HG02970 (cell line): ENCODE measurements at regions not wholly inside any gene's neighbourhood (a gene's known extent, or its start where the extent isn't known, plus 50 kb on each side); places are given as distances from the start of the nearest gene placed in this dataset.
"Not testable (repeated sequence)": the region's sequence is repeated elsewhere in the genome, so short reads cannot be mapped to it uniquely, and the experiment has no call there.

Experiments used
- ATAC-seq: cut with Tn5 transposase; IDR thresholded peaks from one replicate; pipeline ENCODE4 v1.9.1; 2021; ENCODE audit warnings: mild to moderate bottlenecking, moderate library complexity, moderate number of reproducible peaks; ENCODE audit not compliant: unreplicated experiment, low FRiP score

- no peak for ATAC-seq
Observed at GRCh38 chr7:66500087-66500486, 128.6 kb upstream of the KCTD7 start.

- ATAC-seq: no peak
Observed at GRCh38 chr7:66502230-66503035, 126.2 kb upstream of the KCTD7 start.

GRCh38 chr7:66503036-66503370, 125.7 kb upstream of the KCTD7 start:
- no peak for ATAC-seq

GRCh38 chr7:66503551-66504031, 125.1 kb upstream of the KCTD7 start:
- no peak for ATAC-seq

GRCh38 chr7:66504131-66504530, 124.5 kb upstream of the KCTD7 start:
- ATAC-seq: no peak

- no peak for ATAC-seq
Observed at GRCh38 chr7:66505009-66505408, 123.7 kb upstream of the KCTD7 start.

- no peak for ATAC-seq
Observed at GRCh38 chr7:66505531-66506451, 122.9 kb upstream of the KCTD7 start.

- ATAC-seq: not testable (repeated sequence)
Observed at GRCh38 chr7:66506703-66507102, 122.0 kb upstream of the KCTD7 start.

- ATAC-seq: no peak
Observed at GRCh38 chr7:66507764-66508296, 120.9 kb upstream of the KCTD7 start.

- ATAC-seq: no peak
Observed at GRCh38 chr7:66508431-66508830, 120.2 kb upstream of the KCTD7 start.

GRCh38 chr7:66514050-66514449, 114.6 kb upstream of the KCTD7 start:
- no peak for ATAC-seq

- no peak for ATAC-seq
Observed at GRCh38 chr7:66517212-66517909, 111.3 kb upstream of the KCTD7 start.

- ATAC-seq: no peak
Observed at GRCh38 chr7:66518151-66518691, 110.5 kb upstream of the KCTD7 start.

- no peak for ATAC-seq
Observed at GRCh38 chr7:66521675-66522074, 107.0 kb upstream of the KCTD7 start.

- no peak for ATAC-seq
Observed at GRCh38 chr7:66522518-66522917, 106.2 kb upstream of the KCTD7 start.

GRCh38 chr7:66523409-66523808, 105.3 kb upstream of the KCTD7 start:
- ATAC-seq: no peak

GRCh38 chr7:66524738-66525137, 103.9 kb upstream of the KCTD7 start:
- no peak for ATAC-seq

GRCh38 chr7:66526782-66527181, 101.9 kb upstream of the KCTD7 start:
- ATAC-seq: not testable (repeated sequence)

GRCh38 chr7:66528652-66529051, 100.0 kb upstream of the KCTD7 start:
- no peak for ATAC-seq

- ATAC-seq: no peak
Observed at GRCh38 chr7:66529883-66530610, 98.6 kb upstream of the KCTD7 start.
